Stomach smooth muscle (tissue), 2 donors: ENCODE measurements at regions not wholly inside any gene's neighbourhood (a gene's known extent, or its start where the extent isn't known, plus 50 kb on each side); places are given as distances from the start of the nearest gene placed in this dataset.

ENCODE experiments used
- H3K27ac ChIP-seq: one replicate; pipeline ENCODE4 v1.7.0; 2013; ENCODE audit warnings: mild to moderate bottlenecking, low read length, inconsistent platforms
- H3K27me3 ChIP-seq, 2 donors: one replicate each; pipeline ENCODE4 v1.7.0; 2013; ENCODE audit warnings: low read length in 2 of 2; ENCODE audit not compliant: insufficient read depth in 2 of 2, control insufficient read depth in 1 of 2
- H3K36me3 ChIP-seq, 2 donors: one replicate each; pipeline ENCODE4 v1.7.0; 2013; ENCODE audit warnings: low read length in 2 of 2; ENCODE audit not compliant: control insufficient read depth in 2 of 2, insufficient read depth in 2 of 2
- H3K4me1 ChIP-seq: one replicate; pipeline ENCODE4 v1.7.0; 2013; ENCODE audit warnings: low read length; ENCODE audit not compliant: control insufficient read depth, insufficient read depth
- H3K4me3 ChIP-seq, 2 donors: one replicate each; pipeline ENCODE4 v1.7.0; 2013; ENCODE audit warnings: low read length in 2 of 2
- H3K9ac ChIP-seq, 2 donors: one replicate each; pipeline ENCODE4 v1.7.0; 2013; ENCODE audit warnings: low read length in 2 of 2, mild to moderate bottlenecking in 1 of 2
- H3K9me3 ChIP-seq, 2 donors: one replicate each; pipeline ENCODE4 v1.7.0; 2013; ENCODE audit warnings: low read length in 2 of 2; ENCODE audit not compliant: control insufficient read depth in 2 of 2
- donor health status: healthy.
- donor health status: Pancreatic carcinoma.

DNA sequence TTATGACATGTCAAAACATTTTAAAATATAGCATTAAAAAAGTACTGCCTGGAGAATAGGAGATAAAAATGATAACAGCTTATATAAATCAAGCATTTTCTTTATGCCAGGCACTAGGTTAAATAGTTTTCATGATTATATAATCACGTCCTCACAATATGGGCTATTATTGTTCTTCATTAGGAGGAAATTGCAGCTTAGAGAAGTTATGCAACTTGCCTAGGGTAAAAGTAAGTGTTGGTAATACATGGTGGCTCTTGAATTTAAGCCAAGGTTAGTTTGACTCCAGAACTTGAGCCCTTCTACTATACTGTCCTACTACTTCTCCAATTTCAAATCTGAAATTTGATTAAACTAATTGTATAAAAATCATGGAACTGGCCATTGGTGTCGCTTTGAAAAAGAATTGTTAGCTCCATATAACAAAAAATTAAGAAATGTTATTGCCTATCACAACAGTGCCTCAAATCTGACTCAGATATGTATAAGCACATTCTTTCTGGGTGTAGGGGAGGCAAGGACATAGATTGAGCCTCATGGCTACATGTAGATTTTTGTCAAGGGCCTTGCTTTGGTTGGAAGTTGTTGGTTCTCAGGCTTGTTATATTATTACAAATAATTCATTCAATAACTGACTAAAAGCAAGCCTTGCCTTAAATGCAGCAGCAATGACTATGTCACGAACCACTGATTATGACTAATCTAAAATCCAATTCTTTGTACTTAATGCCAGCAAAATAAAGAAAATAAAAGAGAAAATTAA, 223.5 kb upstream of the DAB2 start:
- Histone ChIP-seq H3K27me3 (no peaks in the 10 kb centered on the region), H3K4me3 (no peak overlapping the region), H3K36me3 (no peaks in the 10 kb centered on the region), H3K4me1 (no peaks in the 10 kb centered on the region), H3K9ac (no peak overlapping the region), H3K27ac (no peak overlapping the region), H3K9me3 (no peaks in the 10 kb centered on the region)

GRCh38 chr5:39640552-39640951, 215.8 kb upstream of the DAB2 start:
- H3K4me3 ChIP-seq: no peak overlapping the region
- no peak overlapping the region for H3K27ac ChIP-seq
- no peaks in the 10 kb centered on the region for H3K36me3 ChIP-seq
- H3K27me3 ChIP-seq: no peaks in the 10 kb centered on the region
- H3K9me3 ChIP-seq: no peaks in the 10 kb centered on the region
- no peak overlapping the region for H3K9ac ChIP-seq
- no peaks in the 10 kb centered on the region for H3K4me1 ChIP-seq

- H3K27ac ChIP-seq: no peak overlapping the region
- H3K9ac ChIP-seq: no peak overlapping the region
- H3K4me3 ChIP-seq: no peak overlapping the region
- H3K27me3 ChIP-seq: no peaks in the 10 kb centered on the region
- H3K36me3 ChIP-seq: no peaks in the 10 kb centered on the region
- H3K4me1 ChIP-seq: no peaks in the 10 kb centered on the region
- no peaks in the 10 kb centered on the region for H3K9me3 ChIP-seq
Measured at GRCh38 chr5:39639618-39640089, 214.9 kb upstream of the DAB2 start.

DNA sequence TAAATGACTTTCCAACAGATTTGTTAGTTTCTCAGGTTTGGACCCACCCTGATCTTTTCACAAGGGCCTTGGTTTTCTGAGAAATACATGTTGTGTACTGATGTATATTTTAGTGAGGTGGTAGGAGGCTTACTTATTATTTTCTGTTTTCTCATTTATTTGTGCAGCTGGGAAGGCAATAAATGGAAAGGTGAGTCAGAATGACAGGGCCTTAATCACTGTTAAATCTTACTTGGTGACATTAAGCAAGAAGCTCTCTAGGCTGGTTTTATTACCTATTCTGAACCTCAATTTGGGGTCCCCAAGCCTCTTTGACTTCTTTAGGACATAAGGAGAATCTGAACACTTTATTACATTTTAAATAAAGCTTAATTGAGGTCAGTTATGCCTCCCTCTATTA, 214.0 kb upstream of the DAB2 start:
- H3K9me3 ChIP-seq: no peaks in the 10 kb centered on the region
- no peaks in the 10 kb centered on the region for H3K4me1 ChIP-seq
- no peak overlapping the region for H3K27ac ChIP-seq
- no peak overlapping the region for H3K9ac ChIP-seq
- no peak overlapping the region for H3K4me3 ChIP-seq
- H3K36me3 ChIP-seq: no peaks in the 10 kb centered on the region
- H3K27me3 ChIP-seq: no peaks in the 10 kb centered on the region

GRCh38 chr5:39633057-39633456, 208.3 kb upstream of the DAB2 start:
- no peaks in the 10 kb centered on the region for H3K4me1 ChIP-seq
- H3K9me3 ChIP-seq: no peaks in the 10 kb centered on the region
- H3K27me3 ChIP-seq: no peaks in the 10 kb centered on the region

DNA sequence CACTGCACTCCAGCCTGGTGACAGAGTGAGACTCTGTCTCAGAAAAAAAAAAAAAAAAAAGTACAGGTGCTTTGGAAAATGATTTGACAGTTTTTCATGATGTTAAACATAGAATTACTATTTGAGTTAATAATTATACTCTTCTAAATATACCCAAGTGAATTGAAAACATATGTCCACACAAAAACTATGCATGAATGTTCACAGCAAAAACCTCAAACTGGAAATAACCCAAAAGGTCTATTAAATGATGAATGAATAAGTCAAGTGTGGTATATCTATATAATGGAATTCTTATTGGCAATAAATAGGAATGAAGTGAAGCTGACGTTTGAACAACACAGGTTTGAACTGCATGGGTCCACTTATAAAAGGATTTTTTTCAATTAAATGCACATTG, 207.2 kb upstream of the DAB2 start:
- no peaks in the 10 kb centered on the region for H3K9me3 ChIP-seq
- no peak overlapping the region for H3K4me3 ChIP-seq
- no peaks in the 10 kb centered on the region for H3K36me3 ChIP-seq
- no peak overlapping the region for H3K27ac ChIP-seq
- H3K4me1 ChIP-seq: no peaks in the 10 kb centered on the region
- H3K27me3 ChIP-seq: no peaks in the 10 kb centered on the region
- no peak overlapping the region for H3K9ac ChIP-seq

More at GRCh38 chr5:39633057-39633456, 208.3 kb upstream of the DAB2 start:
- H3K27ac ChIP-seq: no peak overlapping the region
- no peaks in the 10 kb centered on the region for H3K36me3 ChIP-seq
- no peak overlapping the region for H3K9ac ChIP-seq
- H3K4me3 ChIP-seq: no peak overlapping the region

DNA sequence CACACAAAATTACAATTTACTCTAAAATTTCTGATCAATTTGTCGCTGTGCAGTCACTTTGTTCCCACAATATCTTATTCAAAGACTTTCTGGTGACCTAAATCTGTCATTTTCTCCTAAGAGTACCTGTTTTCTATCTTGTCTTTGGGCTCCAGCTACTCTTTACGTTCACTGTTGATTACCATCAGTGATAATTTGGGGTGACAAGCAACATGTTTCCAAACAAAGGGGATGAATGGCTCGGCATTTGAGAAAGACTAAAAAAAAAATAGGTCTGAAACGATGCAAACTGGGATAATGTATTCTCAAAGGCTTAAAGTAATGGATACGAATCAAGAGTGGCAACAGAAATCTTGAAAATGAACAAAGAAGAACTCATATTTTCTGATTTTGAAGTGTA, 205.2 kb upstream of the DAB2 start:
- H3K9ac ChIP-seq: no peak overlapping the region
- no peak overlapping the region for H3K4me3 ChIP-seq
- H3K27me3 ChIP-seq: no peaks in the 10 kb centered on the region

DNA sequence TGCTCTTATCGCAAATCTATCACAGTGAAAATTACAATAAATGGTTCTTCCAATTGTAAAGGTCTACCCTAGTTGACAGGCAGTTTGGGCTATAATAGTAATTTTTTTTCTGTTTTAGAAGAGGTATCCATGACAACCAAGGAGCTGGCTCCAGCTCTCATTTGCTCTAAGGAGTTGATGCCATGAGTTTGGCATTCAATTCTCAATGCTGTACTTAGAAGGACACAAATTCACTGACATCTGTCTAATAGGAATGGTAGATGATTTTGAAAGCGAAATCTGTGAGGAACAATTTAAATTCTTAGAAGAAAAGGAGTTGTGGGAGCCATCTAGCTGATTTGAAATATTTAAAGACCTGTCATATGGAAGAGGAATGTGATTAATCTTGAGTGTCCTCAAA, 203.6 kb upstream of the DAB2 start:
- Histone ChIP-seq H3K4me3 (no peak overlapping the region), H3K27ac (no peak overlapping the region), H3K27me3 (no peaks in the 10 kb centered on the region), H3K4me1 (no peaks in the 10 kb centered on the region), H3K9me3 (no peaks in the 10 kb centered on the region), H3K9ac (no peak overlapping the region), H3K36me3 (no peaks in the 10 kb centered on the region)

More for the DNA sequence above, 205.2 kb upstream of the DAB2 start:
- Histone ChIP-seq H3K27ac (no peak overlapping the region), H3K4me1 (no peaks in the 10 kb centered on the region), H3K9me3 (no peaks in the 10 kb centered on the region), H3K36me3 (no peaks in the 10 kb centered on the region)

- Histone ChIP-seq H3K9me3 (no peaks in the 10 kb centered on the region), H3K36me3 (no peaks in the 10 kb centered on the region), H3K4me3 (no peak overlapping the region), H3K4me1 (no peaks in the 10 kb centered on the region), H3K9ac (no peak overlapping the region), H3K27ac (no peak overlapping the region), H3K27me3 (no peaks in the 10 kb centered on the region)
Measured at GRCh38 chr5:39624890-39625289, 200.1 kb upstream of the DAB2 start.

GRCh38 chr5:39624268-39624886, 199.6 kb upstream of the DAB2 start:
- no peaks in the 10 kb centered on the region for H3K4me1 ChIP-seq
- H3K9me3 ChIP-seq: no peaks in the 10 kb centered on the region
- no peak overlapping the region for H3K9ac ChIP-seq
- no peaks in the 10 kb centered on the region for H3K36me3 ChIP-seq
- H3K27ac ChIP-seq: no peak overlapping the region
- no peak overlapping the region for H3K4me3 ChIP-seq
- H3K27me3 ChIP-seq: no peaks in the 10 kb centered on the region

GRCh38 chr5:39623291-39623865, 198.6 kb upstream of the DAB2 start:
- H3K4me1 ChIP-seq: no peaks in the 10 kb centered on the region
- no peaks in the 10 kb centered on the region for H3K27me3 ChIP-seq
- no peaks in the 10 kb centered on the region for H3K36me3 ChIP-seq
- no peak overlapping the region for H3K9ac ChIP-seq
- H3K9me3 ChIP-seq: no peaks in the 10 kb centered on the region
- H3K4me3 ChIP-seq: no peak overlapping the region
- H3K27ac ChIP-seq: no peak overlapping the region
